HUES6 (cell line): ENCODE measurements at regions not wholly inside any gene's neighbourhood (a gene's known extent, or its start where the extent isn't known, plus 50 kb on each side); places are given as distances from the start of the nearest gene placed in this dataset.

Experiments
- H3K27ac ChIP-seq: 2 replicates; pipeline ENCODE4 v1.7.0; 2013; ENCODE audit warnings: low read depth, mild to moderate bottlenecking, low read length, inconsistent platforms
- H3K27me3 ChIP-seq: 2 replicates; pipeline ENCODE4 v1.6.1; 2013; ENCODE audit warnings: low read length; ENCODE audit not compliant: control insufficient read depth, insufficient read depth
- H3K36me3 ChIP-seq: 2 replicates; pipeline ENCODE4 v1.6.1; 2013; ENCODE audit warnings: low read length; ENCODE audit not compliant: control insufficient read depth, insufficient read depth
- H3K4me1 ChIP-seq: 2 replicates; pipeline ENCODE4 v1.6.1; 2013; ENCODE audit warnings: low read length; ENCODE audit not compliant: control insufficient read depth, insufficient read depth
- H3K4me3 ChIP-seq: 2 replicates; pipeline ENCODE4 v1.5.1; 2013; ENCODE audit warnings: low read depth, low read length
- H3K9ac ChIP-seq: one replicate; pipeline ENCODE4 v1.6.1; 2013; ENCODE audit warnings: mild to moderate bottlenecking, low read length
- H3K9me3 ChIP-seq: 2 replicates; pipeline ENCODE4 v1.6.1; 2013; ENCODE audit warnings: low read depth, low read length; ENCODE audit not compliant: control insufficient read depth, insufficient read depth

- no peak overlapping the region for H3K9ac ChIP-seq
- no peak overlapping the region for H3K4me3 ChIP-seq
- H3K9me3 ChIP-seq, result peaks cover 4% of the 10 kb centered on the region; the same call in 1 of the 2 replicates
These were observed 303.9 kb downstream of the TENT4A start for GRCh38 chr5:7016999-7017747.

GRCh38 chr5:7018198-7018597 lies 305.0 kb downstream of the TENT4A start:
- H3K27me3 ChIP-seq, result no peaks in the 10 kb centered on the region
- peaks cover 10% of the 10 kb centered on the region; the same call in 1 of the 2 replicates for H3K4me1 ChIP-seq
- peaks cover 14% of the 10 kb centered on the region; the same call in 1 of the 2 replicates for H3K9me3 ChIP-seq
- no peak overlapping the region for H3K9ac ChIP-seq
- H3K36me3 ChIP-seq, result no peaks in the 10 kb centered on the region
- no peak overlapping the region for H3K4me3 ChIP-seq
- no peak overlapping the region for H3K27ac ChIP-seq

More at GRCh38 chr5:7016999-7017747, 303.9 kb downstream of the TENT4A start:
- peaks cover 4% of the 10 kb centered on the region; the same call in 1 of the 2 replicates for H3K4me1 ChIP-seq
- H3K27me3 ChIP-seq, result no peaks in the 10 kb centered on the region
- no peaks in the 10 kb centered on the region for H3K36me3 ChIP-seq
- H3K27ac ChIP-seq, result no peak overlapping the region

DNA sequence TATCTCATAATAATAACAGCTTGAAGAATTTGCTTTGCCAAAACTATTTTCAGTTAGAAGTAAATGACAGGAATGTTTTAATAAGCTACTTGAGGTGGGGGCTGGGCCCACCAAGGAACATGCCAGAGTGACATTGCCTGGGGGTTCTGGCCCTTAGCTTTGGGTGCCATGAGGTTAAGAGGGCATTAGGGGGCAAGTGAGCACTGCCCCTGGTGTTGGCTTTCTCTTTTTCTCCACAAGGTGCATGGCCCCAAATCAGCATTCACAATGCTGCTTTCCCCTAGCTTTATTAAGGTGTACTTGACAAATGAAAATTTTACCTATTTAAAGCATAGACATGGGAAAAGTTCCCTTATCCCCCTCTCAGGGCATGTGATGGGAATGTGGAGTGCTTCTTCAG lies 305.4 kb downstream of the TENT4A start:
- H3K27me3 ChIP-seq, result no peaks in the 10 kb centered on the region
- H3K4me3 ChIP-seq, result no peak overlapping the region
- H3K36me3 ChIP-seq, result no peaks in the 10 kb centered on the region
- peaks cover 10% of the 10 kb centered on the region; the same call in 1 of the 2 replicates for H3K4me1 ChIP-seq
- H3K9ac ChIP-seq, result no peak overlapping the region
- peaks cover 15% of the 10 kb centered on the region; the same call in 1 of the 2 replicates for H3K9me3 ChIP-seq
- no peak overlapping the region for H3K27ac ChIP-seq

- Histone ChIP-seq H3K4me3 (no peak overlapping the region), H3K27me3 (no peaks in the 10 kb centered on the region)
These were observed 323.1 kb downstream of the TENT4A start for GRCh38 chr5:7036192-7036835.

GRCh38 chr5:7039074-7039473 lies 325.8 kb downstream of the TENT4A start:
- no peak overlapping the region for H3K4me3 ChIP-seq
- H3K27ac ChIP-seq, result no peak overlapping the region
- H3K27me3 ChIP-seq, result no peaks in the 10 kb centered on the region
- H3K4me1 ChIP-seq, result no peaks in the 10 kb centered on the region
- H3K9ac ChIP-seq, result no peak overlapping the region
- H3K9me3 ChIP-seq, result no peaks in the 10 kb centered on the region
- H3K36me3 ChIP-seq, result no peaks in the 10 kb centered on the region

More at GRCh38 chr5:7036192-7036835, 323.1 kb downstream of the TENT4A start:
- Histone ChIP-seq H3K36me3 (no peaks in the 10 kb centered on the region), H3K9ac (no peak overlapping the region), H3K4me1 (0 out of 2 replicates have a peak, but pooled peaks cover 4% of the 10 kb centered on the region), H3K27ac (no peak overlapping the region), H3K9me3 (no peaks in the 10 kb centered on the region)

DNA sequence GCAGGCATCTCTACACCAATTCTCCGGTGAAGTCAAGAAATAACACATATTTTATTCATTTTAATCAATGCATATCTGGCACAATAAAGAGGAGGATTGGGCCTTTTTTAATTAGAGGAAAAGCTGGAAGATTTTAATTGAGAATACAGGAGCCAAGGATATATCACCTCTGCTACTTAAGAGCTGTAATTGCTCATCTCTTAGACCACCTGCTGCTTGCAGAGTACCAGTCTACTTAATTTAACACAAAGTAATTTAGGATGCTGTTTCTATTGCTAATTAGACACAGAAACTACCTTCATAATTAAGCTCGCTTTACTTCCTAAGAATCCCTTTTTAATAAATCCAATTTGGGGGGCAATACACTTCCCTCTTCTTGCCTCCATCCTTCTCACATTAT lies 326.9 kb downstream of the TENT4A start:
- Histone ChIP-seq H3K4me3 (no peak overlapping the region), H3K27me3 (no peaks in the 10 kb centered on the region), H3K36me3 (no peaks in the 10 kb centered on the region)

GRCh38 chr5:7043797-7044196 lies 330.6 kb downstream of the TENT4A start:
- H3K4me1 ChIP-seq, result no peaks in the 10 kb centered on the region
- no peak overlapping the region for H3K27ac ChIP-seq
- no peaks in the 10 kb centered on the region for H3K9me3 ChIP-seq
- H3K9ac ChIP-seq, result no peak overlapping the region
- H3K4me3 ChIP-seq, result no peak overlapping the region
- H3K27me3 ChIP-seq, result no peaks in the 10 kb centered on the region
- H3K36me3 ChIP-seq, result no peaks in the 10 kb centered on the region

More for the DNA sequence above, 326.9 kb downstream of the TENT4A start:
- H3K9me3 ChIP-seq, result no peaks in the 10 kb centered on the region
- H3K9ac ChIP-seq, result no peak overlapping the region
- H3K27ac ChIP-seq, result no peak overlapping the region
- no peaks in the 10 kb centered on the region for H3K4me1 ChIP-seq

GRCh38 chr5:7047511-7048261 lies 334.5 kb downstream of the TENT4A start:
- H3K9ac ChIP-seq, result no peak overlapping the region
- H3K4me3 ChIP-seq, result no peak overlapping the region
- H3K36me3 ChIP-seq, result no peaks in the 10 kb centered on the region
- H3K27ac ChIP-seq, result no peak overlapping the region
- no peaks in the 10 kb centered on the region for H3K27me3 ChIP-seq
- no peaks in the 10 kb centered on the region for H3K9me3 ChIP-seq
- no peaks in the 10 kb centered on the region for H3K4me1 ChIP-seq

DNA sequence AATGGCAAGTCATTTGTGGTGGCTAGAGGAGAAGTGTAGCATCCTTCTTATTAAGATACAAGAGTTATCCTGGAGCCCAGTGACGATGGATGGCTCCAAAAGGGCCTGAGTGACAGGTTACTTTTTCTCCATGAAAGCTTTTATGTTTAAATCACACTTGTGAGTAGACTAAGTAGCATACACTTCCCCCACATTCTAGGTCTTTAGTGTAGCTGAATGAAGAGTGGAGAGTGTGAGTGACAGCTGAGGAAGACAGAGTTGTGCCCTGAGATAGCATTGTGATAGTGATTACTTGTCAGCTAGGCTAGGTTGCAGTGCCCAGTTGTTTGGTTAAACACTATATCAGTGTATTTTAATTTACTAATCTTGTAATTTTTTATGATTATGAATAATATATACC lies 337.8 kb downstream of the TENT4A start:
- H3K9ac ChIP-seq, result no peak overlapping the region
- no peaks in the 10 kb centered on the region; the same call in 1 of the 2 replicates for H3K4me1 ChIP-seq
- no peaks in the 10 kb centered on the region for H3K9me3 ChIP-seq
- H3K27me3 ChIP-seq, result no peaks in the 10 kb centered on the region
- no peak overlapping the region for H3K4me3 ChIP-seq
- H3K36me3 ChIP-seq, result no peaks in the 10 kb centered on the region
- H3K27ac ChIP-seq, result no peak overlapping the region

- no peaks in the 10 kb centered on the region for H3K9me3 ChIP-seq
- H3K4me1 ChIP-seq, result no peaks in the 10 kb centered on the region; the same call in 1 of the 2 replicates
- no peaks in the 10 kb centered on the region for H3K36me3 ChIP-seq
- no peak overlapping the region for H3K4me3 ChIP-seq
- H3K9ac ChIP-seq, result no peak overlapping the region
- no peaks in the 10 kb centered on the region for H3K27me3 ChIP-seq
- H3K27ac ChIP-seq, result no peak overlapping the region
These were observed 339.9 kb downstream of the TENT4A start for GRCh38 chr5:7053125-7053524.
